ENCODE measurements at regions not wholly inside any gene's neighbourhood (a gene's known extent, or its start where the extent isn't known, plus 50 kb on each side); places are given as distances from the start of the nearest gene placed in this dataset.

DNA sequence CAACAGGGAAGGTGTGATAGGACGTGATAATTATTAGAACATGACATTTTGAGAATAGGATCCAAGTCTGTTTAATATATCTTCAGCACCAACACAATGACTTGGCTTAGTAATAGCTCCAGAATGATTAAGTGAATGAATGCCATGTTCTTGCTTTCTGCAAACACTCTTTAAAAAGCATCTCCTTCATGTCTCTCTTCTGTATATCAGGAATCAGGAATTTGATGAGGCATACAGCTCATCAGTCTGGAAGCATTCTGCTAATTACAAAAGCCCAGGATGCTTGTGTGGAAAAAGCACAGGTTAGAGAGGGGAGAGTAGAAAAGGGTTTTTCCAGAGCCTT, 113.0 kb upstream of the ZNF648 start:
- H3K9me3 ChIP-seq (ENCODE audit: control insufficient read depth in 2 of 3, insufficient read depth in 1 of 3, low read length in 3 of 3) = no peaks in the 10 kb centered on the region
- no peak for DNase-seq
- no peak for FAIRE-seq
- H3K27me3 ChIP-seq (ENCODE audit: control insufficient read depth, insufficient read depth, low read length) = no peaks in the 10 kb centered on the region
- H3K9ac ChIP-seq (ENCODE audit: low read length in 3 of 3) = no peak overlapping the region
- intact Hi-C loops (cut with DNase I) = no loop called here
- no peak overlapping the region for H3K4me3 ChIP-seq (ENCODE audit: low read length in 3 of 3)
- H3K36me3 ChIP-seq (ENCODE audit: control insufficient read depth in 2 of 3, insufficient read depth in 3 of 3, low read length in 3 of 3) = no peaks in the 10 kb centered on the region
- no peaks in the 10 kb centered on the region for H3K4me1 ChIP-seq (ENCODE audit: control insufficient read depth in 2 of 3, insufficient read depth in 2 of 3, low read depth in 1 of 3, low read length in 3 of 3)
- TF ChIP-seq, protein P1, sequence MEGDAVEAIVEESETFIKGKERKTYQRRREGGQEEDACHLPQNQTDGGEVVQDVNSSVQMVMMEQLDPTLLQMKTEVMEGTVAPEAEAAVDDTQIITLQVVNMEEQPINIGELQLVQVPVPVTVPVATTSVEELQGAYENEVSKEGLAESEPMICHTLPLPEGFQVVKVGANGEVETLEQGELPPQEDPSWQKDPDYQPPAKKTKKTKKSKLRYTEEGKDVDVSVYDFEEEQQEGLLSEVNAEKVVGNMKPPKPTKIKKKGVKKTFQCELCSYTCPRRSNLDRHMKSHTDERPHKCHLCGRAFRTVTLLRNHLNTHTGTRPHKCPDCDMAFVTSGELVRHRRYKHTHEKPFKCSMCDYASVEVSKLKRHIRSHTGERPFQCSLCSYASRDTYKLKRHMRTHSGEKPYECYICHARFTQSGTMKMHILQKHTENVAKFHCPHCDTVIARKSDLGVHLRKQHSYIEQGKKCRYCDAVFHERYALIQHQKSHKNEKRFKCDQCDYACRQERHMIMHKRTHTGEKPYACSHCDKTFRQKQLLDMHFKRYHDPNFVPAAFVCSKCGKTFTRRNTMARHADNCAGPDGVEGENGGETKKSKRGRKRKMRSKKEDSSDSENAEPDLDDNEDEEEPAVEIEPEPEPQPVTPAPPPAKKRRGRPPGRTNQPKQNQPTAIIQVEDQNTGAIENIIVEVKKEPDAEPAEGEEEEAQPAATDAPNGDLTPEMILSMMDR (IDR thresholded peaks at IDR 0.05; ENCODE audit: borderline replicate concordance, extremely low read depth, insufficient read depth) = no peak
- no peak overlapping the region for H3K27ac ChIP-seq (ENCODE audit: low read depth in 2 of 2, low read length in 2 of 2)

DNA sequence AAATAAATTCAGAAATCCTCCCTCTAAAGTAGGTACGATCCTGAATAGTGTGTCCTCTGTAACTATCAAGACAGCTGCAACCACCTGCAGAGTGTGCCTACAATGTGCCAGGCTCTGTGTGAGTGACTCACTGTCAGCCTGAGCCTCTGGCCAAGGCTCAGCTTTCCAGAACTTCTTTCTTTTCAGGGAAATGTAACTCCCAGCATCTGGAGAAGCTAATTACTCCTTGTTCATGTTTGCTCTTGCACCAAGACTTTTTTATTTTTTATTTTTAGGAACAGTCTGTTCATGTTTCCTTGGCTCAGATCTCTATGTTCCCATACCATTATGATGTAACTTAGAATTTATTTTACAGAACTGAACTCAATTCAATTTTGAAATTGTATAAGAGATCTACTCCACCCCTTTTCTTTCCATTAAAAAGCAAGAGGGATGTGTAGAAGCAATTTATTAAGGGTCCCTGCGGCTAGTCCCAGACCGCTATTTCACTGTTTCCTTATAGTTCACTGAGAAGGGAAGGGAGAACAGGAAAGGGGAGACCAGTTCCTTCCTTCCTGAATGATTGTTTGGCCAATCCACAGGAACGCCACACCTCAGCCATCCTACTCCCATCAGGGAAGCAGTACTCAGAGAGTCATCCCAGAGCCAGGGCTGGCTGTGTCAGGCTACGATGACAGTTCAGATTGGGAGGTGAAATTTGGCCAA, 112.4 kb upstream of the ZNF648 start:
- Histone ChIP-seq H3K9ac (ENCODE audit: low read length in 3 of 3) (no peak overlapping the region), H3K27ac (ENCODE audit: low read depth in 2 of 2, low read length in 2 of 2) (no peak overlapping the region)

DNA sequence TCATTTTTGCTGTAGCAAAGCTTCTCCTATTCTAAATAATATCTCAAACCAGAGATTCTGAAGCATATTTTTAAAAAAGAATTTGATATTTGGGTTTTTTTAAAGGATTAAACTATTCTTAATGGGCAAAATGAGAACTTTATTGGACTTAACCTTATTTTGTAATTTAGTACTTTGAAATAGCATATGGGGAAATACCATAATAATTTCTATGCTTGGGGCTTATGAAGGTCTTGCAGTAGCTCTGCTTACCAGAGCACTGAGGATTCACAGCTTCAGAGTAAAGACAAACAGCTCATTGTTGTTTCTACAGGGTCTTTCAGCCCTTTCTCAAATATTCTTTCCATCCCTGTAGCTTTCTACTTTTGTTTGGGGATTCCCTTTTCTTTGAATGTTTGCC, 111.2 kb upstream of the ZNF648 start:
- Histone ChIP-seq H3K36me3 (ENCODE audit: control insufficient read depth in 2 of 3, insufficient read depth in 3 of 3, low read length in 3 of 3) (no peaks in the 10 kb centered on the region), H3K4me1 (ENCODE audit: control insufficient read depth in 2 of 3, insufficient read depth in 2 of 3, low read depth in 1 of 3, low read length in 3 of 3) (no peaks in the 10 kb centered on the region), H3K4me3 (ENCODE audit: low read length in 3 of 3) (no peak overlapping the region), H3K27ac (ENCODE audit: low read depth in 2 of 2, low read length in 2 of 2) (no peak overlapping the region), H3K27me3 (ENCODE audit: control insufficient read depth, insufficient read depth, low read length) (no peaks in the 10 kb centered on the region), H3K9ac (ENCODE audit: low read length in 3 of 3) (no peak overlapping the region), H3K9me3 (ENCODE audit: control insufficient read depth in 2 of 3, insufficient read depth in 1 of 3, low read length in 3 of 3) (no peaks in the 10 kb centered on the region)
- TF ChIP-seq, protein P1 (IDR thresholded peaks at IDR 0.05; ENCODE audit: borderline replicate concordance, extremely low read depth, insufficient read depth) = no peak
- FAIRE-seq (no peak), DNase-seq (no peak)
- intact Hi-C loops (cut with DNase I) = no loop called here

More for the DNA sequence above, 112.4 kb upstream of the ZNF648 start:
- no peak for FAIRE-seq
- Histone ChIP-seq H3K27me3 (ENCODE audit: control insufficient read depth, insufficient read depth, low read length) (no peaks in the 10 kb centered on the region), H3K9me3 (ENCODE audit: control insufficient read depth in 2 of 3, insufficient read depth in 1 of 3, low read length in 3 of 3) (no peaks in the 10 kb centered on the region), H3K4me3 (ENCODE audit: low read length in 3 of 3) (no peak overlapping the region), H3K4me1 (ENCODE audit: control insufficient read depth in 2 of 3, insufficient read depth in 2 of 3, low read depth in 1 of 3, low read length in 3 of 3) (no peaks in the 10 kb centered on the region), H3K36me3 (ENCODE audit: control insufficient read depth in 2 of 3, insufficient read depth in 3 of 3, low read length in 3 of 3) (no peaks in the 10 kb centered on the region)
- TF ChIP-seq, protein P1 (IDR thresholded peaks at IDR 0.05; ENCODE audit: borderline replicate concordance, extremely low read depth, insufficient read depth) = no peak
- intact Hi-C loops (cut with DNase I) = no loop called here
- no peak for DNase-seq

Measured in kidney (tissue), 13 donors.